H1 (cell line): ENCODE measurements at regions not wholly inside any gene's neighbourhood (a gene's known extent, or its start where the extent isn't known, plus 50 kb on each side); places are given as distances from the start of the nearest gene placed in this dataset.

Experiments
- CTCF ChIA-PET: fragments of 300-600 bp; sonication (Branson Sonifier 250); formaldehyde crosslinking; loops from one replicate; lab custom pipeline; 2021; ENCODE audit not compliant: partially characterized antibody; lab: Charles Lee
- POLR2A ChIA-PET: fragments of 300-600 bp; sonication (Branson Sonifier 250); formaldehyde crosslinking; loops from one replicate; lab custom pipeline; 2021; ENCODE audit warnings: inconsistent platforms; ENCODE audit not compliant: partially characterized antibody; lab: Charles Lee
- DNase-seq, 2 experiments: peaks; one replicate each; pipeline versions ENCODE4 v3.0.0 to v3.0.0-alpha.2; 2010 to 2022; ENCODE audit warnings: low spot score in 2 of 2, low read depth in 1 of 2, mixed read lengths in 1 of 2
- FAIRE-seq: peaks from 2 replicates; lab custom pipeline; 2011; peaks lifted over from hg19 to GRCh38; lab: Jason Lieb, UNC
- H2AFZ ChIP-seq: 2 replicates; pipeline ENCODE4 v1.8.1; 2012; ENCODE audit warnings: low read length, inconsistent platforms
- H2AK5ac ChIP-seq: 2 replicates; pipeline ENCODE4 v1.6.1; 2013; ENCODE audit warnings: low read depth, low read length
- H2BK120ac ChIP-seq: replicated peaks from 2 replicates; pipeline ENCODE3; 2013; ENCODE audit warnings: low read depth, low read length, inconsistent platforms
- H2BK12ac ChIP-seq: 2 replicates; pipeline ENCODE4 v1.6.1; 2013; ENCODE audit warnings: low read depth, low read length
- H2BK15ac ChIP-seq: 2 replicates; pipeline ENCODE4 v1.6.1; 2013; ENCODE audit warnings: low read length
- H2BK20ac ChIP-seq: 2 replicates; pipeline ENCODE4 v1.6.1; 2013; ENCODE audit warnings: low read length
- H2BK5ac ChIP-seq: 2 replicates; pipeline ENCODE4 v1.6.1; 2013; ENCODE audit warnings: low read depth, low read length
- H3K14ac ChIP-seq: 2 replicates; pipeline ENCODE4 v1.6.1; 2013; ENCODE audit warnings: inconsistent platforms; ENCODE audit not compliant: insufficient read length
- H3K18ac ChIP-seq: 2 replicates; pipeline ENCODE4 v1.6.1; 2013; ENCODE audit warnings: low read length; ENCODE audit errors: extremely low read depth
- H3K23ac ChIP-seq: 2 replicates; pipeline ENCODE4 v1.6.1; 2013; ENCODE audit warnings: inconsistent platforms; ENCODE audit not compliant: insufficient read length
- H3K23me2 ChIP-seq: 2 replicates; pipeline ENCODE4 v1.6.1; 2013; ENCODE audit warnings: low read depth, low read length
- H3K27ac ChIP-seq: 2 replicates; pipeline ENCODE4 v1.6.1; 2011; ENCODE audit warnings: low read depth, low read length, inconsistent platforms
- H3K27me3 ChIP-seq, 4 experiments: replicated peaks in 1 of 4; 1 replicate in 1 of 4; 2 replicates in 3 of 4; pipeline versions ENCODE4 v1.6.1 to v1.8.1; 2011 to 2013; ENCODE audit warnings: low read length in 3 of 4, mild to moderate bottlenecking in 3 of 4, inconsistent platforms in 2 of 4, mixed read lengths in 2 of 4, moderate library complexity in 1 of 4; ENCODE audit not compliant: control insufficient read depth in 3 of 4, insufficient read depth in 3 of 4; ENCODE audit errors: extremely low read depth in 1 of 4
- H3K36me3 ChIP-seq, 4 experiments: 2 replicates each; pipeline versions ENCODE4 v1.6.1 to v1.8.1; 2011 to 2013; ENCODE audit warnings: mild to moderate bottlenecking in 4 of 4, low read length in 3 of 4, moderate library complexity in 2 of 4, control low read depth in 1 of 4, inconsistent platforms in 1 of 4; ENCODE audit not compliant: insufficient read depth in 4 of 4, control insufficient read depth in 2 of 4
- H3K4ac ChIP-seq: replicated peaks from 2 replicates; pipeline ENCODE3; 2013; ENCODE audit warnings: low read length, low read depth, mixed read lengths, inconsistent platforms; ENCODE audit not compliant: insufficient read length
- H3K4me1 ChIP-seq, 4 experiments: replicated peaks in 1 of 4; 1 replicate in 1 of 4; 2 replicates in 3 of 4; pipeline versions ENCODE4 v1.6.1 to v1.8.1; 2011 to 2013; ENCODE audit warnings: low read length in 3 of 4, inconsistent platforms in 2 of 4, mixed read lengths in 1 of 4; ENCODE audit not compliant: insufficient read depth in 4 of 4, control insufficient read depth in 3 of 4
- H3K4me2 ChIP-seq, 2 experiments: 2 replicates each; pipeline versions ENCODE4 v1.6.1 to v1.8.1; 2011 to 2013; ENCODE audit warnings: low read depth in 2 of 2, low read length in 2 of 2, control low read depth in 1 of 2, inconsistent platforms in 1 of 2, mild to moderate bottlenecking in 1 of 2; ENCODE audit not compliant: insufficient read depth in 1 of 2
- H3K4me3 ChIP-seq, 4 experiments: fragments of 200-600, 300-600 bp in 1 of 4; sonication (generic), shearing (Covaris generic), sonication (Bioruptor Twin) in 1 of 4; 2 replicates each; pipeline versions ENCODE4 v1.5.1 to v1.8.1; 2011 to 2016; ENCODE audit warnings: low read length in 4 of 4, low read depth in 3 of 4, control low read depth in 2 of 4, inconsistent platforms in 2 of 4, mild to moderate bottlenecking in 2 of 4, mixed read lengths in 1 of 4, moderate library complexity in 1 of 4; ENCODE audit not compliant: insufficient read depth in 2 of 4; ENCODE audit errors: extremely low read depth in 1 of 4
- H3K56ac ChIP-seq: replicated peaks from 2 replicates; pipeline ENCODE3; 2013; ENCODE audit warnings: low read depth, mild to moderate bottlenecking, mixed read lengths, low read length, inconsistent platforms; ENCODE audit not compliant: insufficient read length
- H3K79me1 ChIP-seq: 2 replicates; pipeline ENCODE4 v1.6.1; 2013; ENCODE audit warnings: low read depth, low read length, control low read depth
- H3K79me2 ChIP-seq, 2 experiments: 2 replicates each; pipeline versions ENCODE4 v1.6.1 to v1.8.1; 2012 to 2013; ENCODE audit warnings: low read length in 2 of 2, mild to moderate bottlenecking in 2 of 2, inconsistent platforms in 1 of 2; ENCODE audit not compliant: insufficient read depth in 2 of 2, control insufficient read depth in 1 of 2
- H3K9ac ChIP-seq, 4 experiments: replicated peaks in 1 of 4; 1 replicate in 1 of 4; 2 replicates in 3 of 4; pipeline versions ENCODE4 v1.6.1 to v1.8.1; 2011 to 2013; ENCODE audit warnings: low read depth in 3 of 4, low read length in 3 of 4, control low read depth in 2 of 4, mild to moderate bottlenecking in 2 of 4, moderate library complexity in 2 of 4, inconsistent platforms in 1 of 4; ENCODE audit errors: extremely low read depth in 1 of 4
- H3K9me3 ChIP-seq, 2 experiments: 2 replicates each; pipeline versions ENCODE4 v1.6.1 to v1.8.1; 2012 to 2013; ENCODE audit warnings: mild to moderate bottlenecking in 2 of 2, moderate library complexity in 2 of 2, control low read depth in 1 of 2, inconsistent platforms in 1 of 2, low read depth in 1 of 2, low read length in 1 of 2, mixed read lengths in 1 of 2; ENCODE audit not compliant: insufficient read depth in 2 of 2
- H4K20me1 ChIP-seq, 2 experiments: replicated peaks in 1 of 2; 2 replicates each; pipeline versions ENCODE3 to v1.8.1; 2011 to 2013; ENCODE audit warnings: inconsistent platforms in 2 of 2, low read length in 2 of 2, mild to moderate bottlenecking in 1 of 2; ENCODE audit not compliant: insufficient read depth in 2 of 2, control insufficient read depth in 1 of 2
- H4K5ac ChIP-seq: 2 replicates; pipeline ENCODE4 v1.6.1; 2013; ENCODE audit warnings: low read length, low read depth, mixed read lengths, inconsistent platforms; ENCODE audit not compliant: insufficient read length
- H4K8ac ChIP-seq: 2 replicates; pipeline ENCODE4 v1.8.0; 2013; ENCODE audit warnings: mild to moderate bottlenecking, moderate library complexity, low read length, inconsistent platforms; ENCODE audit not compliant: insufficient read depth; ENCODE audit errors: extremely low read depth
- H4K91ac ChIP-seq: replicated peaks from 2 replicates; pipeline ENCODE3; 2013; ENCODE audit warnings: low read length, mixed read lengths, inconsistent platforms; ENCODE audit not compliant: insufficient read length
- BRCA1 ChIP-seq: IDR thresholded peaks from 2 replicates; pipeline ENCODE4 v1.6.1; 2012; ENCODE audit warnings: low read depth, low read length, improper control_type of control experiment
- CBX8 ChIP-seq: fragments of 300-800, 300-1000 bp; sonication (generic); IDR thresholded peaks from 2 replicates; pipeline ENCODE4 v1.7.1; 2016; ENCODE audit warnings: low read depth, low read length, borderline replicate concordance
- GTF2F1 ChIP-seq: IDR thresholded peaks from 2 replicates; pipeline ENCODE4 v1.6.1; 2012; ENCODE audit warnings: low read depth, low read length, improper control_type of control experiment, borderline replicate concordance
- ZNF274 ChIP-seq: IDR thresholded peaks from 2 replicates; pipeline ENCODE4 v1.7.0; 2012; ENCODE audit warnings: low read length, borderline replicate concordance; ENCODE audit errors: extremely low read depth
- WGBS, 2 experiments: shearing (Covaris generic) in 1 of 2; methylation state at CpG; one replicate each; pipeline versions ENCODE4 v1.1.6 to v1.1.7; 2013 to 2015; ENCODE audit warnings: low lambda C conversion rate in 2 of 2, mixed read lengths in 2 of 2, inconsistent platforms in 1 of 2, low coverage in 1 of 2, missing lambda C conversion rate in 1 of 2; ENCODE audit not compliant: insufficient replicate concordance in 2 of 2, insufficient coverage in 1 of 2, insufficient read length in 1 of 2; ENCODE audit errors: extremely low coverage in 1 of 2, missing lambda C conversion rate in 1 of 2; 5-methylcytosine and 5-hydroxymethylcytosine counted together
- TF ChIP-seq, protein P1 (sequence below): IDR thresholded peaks from 2 replicates; pipeline ENCODE4 v1.6.1; 2012; ENCODE audit warnings: low read length, inconsistent platforms

DNA sequence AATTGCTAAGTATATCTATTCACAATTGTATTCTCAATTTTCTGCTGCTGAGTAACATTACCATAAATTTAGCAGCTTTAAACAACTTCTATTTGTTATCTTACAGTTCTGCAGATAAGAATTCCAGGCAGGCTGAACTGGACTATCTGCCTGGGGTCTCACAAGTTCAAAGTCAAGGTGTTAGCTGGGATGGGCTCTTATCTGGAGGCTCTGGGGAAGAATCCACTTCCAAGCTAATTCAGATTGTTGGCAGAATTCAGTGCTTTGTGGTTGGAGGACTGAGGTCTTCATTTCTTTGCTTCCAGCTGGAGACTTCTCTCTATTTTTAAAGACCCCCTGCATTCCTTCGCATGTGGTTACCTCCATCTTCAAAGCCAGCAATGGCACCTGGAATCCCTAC lies 329.9 kb upstream of the ISX start:
- Histone ChIP-seq H3K23ac (no peak overlapping the region), H3K18ac (no peak overlapping the region), H3K27me3 (no peaks in the 10 kb centered on the region; a peak in 1 of 7 replicates), H3K56ac (no peak overlapping the region), H3K14ac (no peak overlapping the region), H3K4me3 (no peak overlapping the region), H3K4me1 (no peaks in the 10 kb centered on the region), H2BK120ac (no peak overlapping the region), H3K27ac (no peak overlapping the region), H3K9ac (no peak overlapping the region)
- WGBS, 2 experiments, result 100% methylated on average over 1 of the region's 1 CpG; no CpG with 5 or more reads in 1 of the 2 experiments
- POLR2A ChIA-PET, result no interaction called here
- DNase-seq (no peak), FAIRE-seq (no peak)
- TF ChIP-seq CBX8, result no peak
- TF ChIP-seq GTF2F1, result no peak
- TF ChIP-seq ZNF274, result no peak
- TF ChIP-seq, protein P1, sequence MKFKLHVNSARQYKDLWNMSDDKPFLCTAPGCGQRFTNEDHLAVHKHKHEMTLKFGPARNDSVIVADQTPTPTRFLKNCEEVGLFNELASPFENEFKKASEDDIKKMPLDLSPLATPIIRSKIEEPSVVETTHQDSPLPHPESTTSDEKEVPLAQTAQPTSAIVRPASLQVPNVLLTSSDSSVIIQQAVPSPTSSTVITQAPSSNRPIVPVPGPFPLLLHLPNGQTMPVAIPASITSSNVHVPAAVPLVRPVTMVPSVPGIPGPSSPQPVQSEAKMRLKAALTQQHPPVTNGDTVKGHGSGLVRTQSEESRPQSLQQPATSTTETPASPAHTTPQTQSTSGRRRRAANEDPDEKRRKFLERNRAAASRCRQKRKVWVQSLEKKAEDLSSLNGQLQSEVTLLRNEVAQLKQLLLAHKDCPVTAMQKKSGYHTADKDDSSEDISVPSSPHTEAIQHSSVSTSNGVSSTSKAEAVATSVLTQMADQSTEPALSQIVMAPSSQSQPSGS, result no peak
- no peak for TF ChIP-seq BRCA1
- TF ChIP-seq, all 59 proteins: peak for 0
- no peak overlapping the region for H2BK5ac ChIP-seq
- H4K20me1 ChIP-seq, result no peaks in the 10 kb centered on the region
- H2AK5ac ChIP-seq, result no peak overlapping the region
- H4K5ac ChIP-seq, result no peak overlapping the region
- H2AFZ ChIP-seq, result no peak overlapping the region
- no peaks in the 10 kb centered on the region for H3K79me2 ChIP-seq
- H2BK12ac ChIP-seq, result no peak overlapping the region
- H3K79me1 ChIP-seq, result no peaks in the 10 kb centered on the region
- no peak overlapping the region for H2BK20ac ChIP-seq
- no peak overlapping the region for H4K8ac ChIP-seq
- H3K23me2 ChIP-seq, result no peaks in the 10 kb centered on the region
- H4K91ac ChIP-seq, result no peak overlapping the region
- H3K4me2 ChIP-seq, result no peak overlapping the region
- H3K36me3 ChIP-seq, result no peaks in the 10 kb centered on the region
- H2BK15ac ChIP-seq, result no peak overlapping the region
- no peak overlapping the region for H3K4ac ChIP-seq
- CTCF ChIA-PET, result interaction anchor here (0.6 kb wide), 1 partner anchor 35 kb away, joined by 3 read pairs; no protein-coding TSS in a partner anchor
- H3K9me3 ChIP-seq, result peaks cover 0 to 3% of the 10 kb centered on the region in 2 experiments; a peak in 1 of 4 replicates
